H1 (cell line): ENCODE measurements at regions not wholly inside any gene's neighbourhood (a gene's known extent, or its start where the extent isn't known, plus 50 kb on each side); places are given as distances from the start of the nearest gene placed in this dataset.

Experiments
- CTCF ChIA-PET: fragments of 300-600 bp; sonication (Branson Sonifier 250); formaldehyde crosslinking; loops from one replicate; lab custom pipeline; 2021; ENCODE audit not compliant: partially characterized antibody; lab: Charles Lee
- POLR2A ChIA-PET: fragments of 300-600 bp; sonication (Branson Sonifier 250); formaldehyde crosslinking; loops from one replicate; lab custom pipeline; 2021; ENCODE audit warnings: inconsistent platforms; ENCODE audit not compliant: partially characterized antibody; lab: Charles Lee
- DNase-seq, 2 experiments: peaks; one replicate each; pipeline versions ENCODE4 v3.0.0 to v3.0.0-alpha.2; 2010 to 2022; ENCODE audit warnings: low spot score in 2 of 2, low read depth in 1 of 2, mixed read lengths in 1 of 2
- FAIRE-seq: peaks from 2 replicates; lab custom pipeline; 2011; peaks lifted over from hg19 to GRCh38; lab: Jason Lieb, UNC
- H2AFZ ChIP-seq: 2 replicates; pipeline ENCODE4 v1.8.1; 2012; ENCODE audit warnings: low read length, inconsistent platforms
- H2AK5ac ChIP-seq: 2 replicates; pipeline ENCODE4 v1.6.1; 2013; ENCODE audit warnings: low read depth, low read length
- H2BK120ac ChIP-seq: replicated peaks from 2 replicates; pipeline ENCODE3; 2013; ENCODE audit warnings: low read depth, low read length, inconsistent platforms
- H2BK12ac ChIP-seq: 2 replicates; pipeline ENCODE4 v1.6.1; 2013; ENCODE audit warnings: low read depth, low read length
- H2BK15ac ChIP-seq: 2 replicates; pipeline ENCODE4 v1.6.1; 2013; ENCODE audit warnings: low read length
- H2BK20ac ChIP-seq: 2 replicates; pipeline ENCODE4 v1.6.1; 2013; ENCODE audit warnings: low read length
- H2BK5ac ChIP-seq: 2 replicates; pipeline ENCODE4 v1.6.1; 2013; ENCODE audit warnings: low read depth, low read length
- H3K14ac ChIP-seq: 2 replicates; pipeline ENCODE4 v1.6.1; 2013; ENCODE audit warnings: inconsistent platforms; ENCODE audit not compliant: insufficient read length
- H3K18ac ChIP-seq: 2 replicates; pipeline ENCODE4 v1.6.1; 2013; ENCODE audit warnings: low read length; ENCODE audit errors: extremely low read depth
- H3K23ac ChIP-seq: 2 replicates; pipeline ENCODE4 v1.6.1; 2013; ENCODE audit warnings: inconsistent platforms; ENCODE audit not compliant: insufficient read length
- H3K23me2 ChIP-seq: 2 replicates; pipeline ENCODE4 v1.6.1; 2013; ENCODE audit warnings: low read depth, low read length
- H3K27ac ChIP-seq: 2 replicates; pipeline ENCODE4 v1.6.1; 2011; ENCODE audit warnings: low read depth, low read length, inconsistent platforms
- H3K27me3 ChIP-seq, 4 experiments: replicated peaks in 1 of 4; 1 replicate in 1 of 4; 2 replicates in 3 of 4; pipeline versions ENCODE4 v1.6.1 to v1.8.1; 2011 to 2013; ENCODE audit warnings: low read length in 3 of 4, mild to moderate bottlenecking in 3 of 4, inconsistent platforms in 2 of 4, mixed read lengths in 2 of 4, moderate library complexity in 1 of 4; ENCODE audit not compliant: control insufficient read depth in 3 of 4, insufficient read depth in 3 of 4; ENCODE audit errors: extremely low read depth in 1 of 4
- H3K36me3 ChIP-seq, 4 experiments: 2 replicates each; pipeline versions ENCODE4 v1.6.1 to v1.8.1; 2011 to 2013; ENCODE audit warnings: mild to moderate bottlenecking in 4 of 4, low read length in 3 of 4, moderate library complexity in 2 of 4, control low read depth in 1 of 4, inconsistent platforms in 1 of 4; ENCODE audit not compliant: insufficient read depth in 4 of 4, control insufficient read depth in 2 of 4
- H3K4ac ChIP-seq: replicated peaks from 2 replicates; pipeline ENCODE3; 2013; ENCODE audit warnings: low read length, low read depth, mixed read lengths, inconsistent platforms; ENCODE audit not compliant: insufficient read length
- H3K4me1 ChIP-seq, 4 experiments: replicated peaks in 1 of 4; 1 replicate in 1 of 4; 2 replicates in 3 of 4; pipeline versions ENCODE4 v1.6.1 to v1.8.1; 2011 to 2013; ENCODE audit warnings: low read length in 3 of 4, inconsistent platforms in 2 of 4, mixed read lengths in 1 of 4; ENCODE audit not compliant: insufficient read depth in 4 of 4, control insufficient read depth in 3 of 4
- H3K4me2 ChIP-seq, 2 experiments: 2 replicates each; pipeline versions ENCODE4 v1.6.1 to v1.8.1; 2011 to 2013; ENCODE audit warnings: low read depth in 2 of 2, low read length in 2 of 2, control low read depth in 1 of 2, inconsistent platforms in 1 of 2, mild to moderate bottlenecking in 1 of 2; ENCODE audit not compliant: insufficient read depth in 1 of 2
- H3K4me3 ChIP-seq, 4 experiments: fragments of 200-600, 300-600 bp in 1 of 4; sonication (generic), shearing (Covaris generic), sonication (Bioruptor Twin) in 1 of 4; 2 replicates each; pipeline versions ENCODE4 v1.5.1 to v1.8.1; 2011 to 2016; ENCODE audit warnings: low read length in 4 of 4, low read depth in 3 of 4, control low read depth in 2 of 4, inconsistent platforms in 2 of 4, mild to moderate bottlenecking in 2 of 4, mixed read lengths in 1 of 4, moderate library complexity in 1 of 4; ENCODE audit not compliant: insufficient read depth in 2 of 4; ENCODE audit errors: extremely low read depth in 1 of 4
- H3K56ac ChIP-seq: replicated peaks from 2 replicates; pipeline ENCODE3; 2013; ENCODE audit warnings: low read depth, mild to moderate bottlenecking, mixed read lengths, low read length, inconsistent platforms; ENCODE audit not compliant: insufficient read length
- H3K79me1 ChIP-seq: 2 replicates; pipeline ENCODE4 v1.6.1; 2013; ENCODE audit warnings: low read depth, low read length, control low read depth
- H3K79me2 ChIP-seq, 2 experiments: 2 replicates each; pipeline versions ENCODE4 v1.6.1 to v1.8.1; 2012 to 2013; ENCODE audit warnings: low read length in 2 of 2, mild to moderate bottlenecking in 2 of 2, inconsistent platforms in 1 of 2; ENCODE audit not compliant: insufficient read depth in 2 of 2, control insufficient read depth in 1 of 2
- H3K9ac ChIP-seq, 4 experiments: replicated peaks in 1 of 4; 1 replicate in 1 of 4; 2 replicates in 3 of 4; pipeline versions ENCODE4 v1.6.1 to v1.8.1; 2011 to 2013; ENCODE audit warnings: low read depth in 3 of 4, low read length in 3 of 4, control low read depth in 2 of 4, mild to moderate bottlenecking in 2 of 4, moderate library complexity in 2 of 4, inconsistent platforms in 1 of 4; ENCODE audit errors: extremely low read depth in 1 of 4
- H3K9me3 ChIP-seq, 2 experiments: 2 replicates each; pipeline versions ENCODE4 v1.6.1 to v1.8.1; 2012 to 2013; ENCODE audit warnings: mild to moderate bottlenecking in 2 of 2, moderate library complexity in 2 of 2, control low read depth in 1 of 2, inconsistent platforms in 1 of 2, low read depth in 1 of 2, low read length in 1 of 2, mixed read lengths in 1 of 2; ENCODE audit not compliant: insufficient read depth in 2 of 2
- H4K20me1 ChIP-seq, 2 experiments: replicated peaks in 1 of 2; 2 replicates each; pipeline versions ENCODE3 to v1.8.1; 2011 to 2013; ENCODE audit warnings: inconsistent platforms in 2 of 2, low read length in 2 of 2, mild to moderate bottlenecking in 1 of 2; ENCODE audit not compliant: insufficient read depth in 2 of 2, control insufficient read depth in 1 of 2
- H4K5ac ChIP-seq: 2 replicates; pipeline ENCODE4 v1.6.1; 2013; ENCODE audit warnings: low read length, low read depth, mixed read lengths, inconsistent platforms; ENCODE audit not compliant: insufficient read length
- H4K8ac ChIP-seq: 2 replicates; pipeline ENCODE4 v1.8.0; 2013; ENCODE audit warnings: mild to moderate bottlenecking, moderate library complexity, low read length, inconsistent platforms; ENCODE audit not compliant: insufficient read depth; ENCODE audit errors: extremely low read depth
- H4K91ac ChIP-seq: replicated peaks from 2 replicates; pipeline ENCODE3; 2013; ENCODE audit warnings: low read length, mixed read lengths, inconsistent platforms; ENCODE audit not compliant: insufficient read length
- BCL11A ChIP-seq, 2 experiments: IDR thresholded peaks; one replicate each; pipeline ENCODE4 v1.6.1; 2011; ENCODE audit warnings: low read depth in 2 of 2, low read length in 2 of 2, mild to moderate bottlenecking in 2 of 2
- CBX5 ChIP-seq: fragments of 300-800, 300-1000 bp; sonication (generic); IDR thresholded peaks from 2 replicates; pipeline ENCODE4 v1.7.1; 2016; ENCODE audit warnings: antibody characterized with exemption, low read length, low read depth
- EP300 ChIP-seq, 2 experiments: IDR thresholded peaks; 1 replicate in 1 of 2; 2 replicates in 1 of 2; pipeline ENCODE4 v1.6.1; 2011 to 2012; ENCODE audit warnings: low read depth in 2 of 2, low read length in 2 of 2, mild to moderate bottlenecking in 2 of 2, borderline replicate concordance in 1 of 2, inconsistent platforms in 1 of 2, moderate library complexity in 1 of 2
- GTF2F1 ChIP-seq: IDR thresholded peaks from 2 replicates; pipeline ENCODE4 v1.6.1; 2012; ENCODE audit warnings: low read depth, low read length, improper control_type of control experiment, borderline replicate concordance
- KDM5A ChIP-seq: fragments of 200-600 bp; IDR thresholded peaks from 2 replicates; pipeline ENCODE4 v1.7.1; 2012; ENCODE audit warnings: mild to moderate bottlenecking, low read length, inconsistent platforms, mixed read lengths
- POU5F1 ChIP-seq: IDR thresholded peaks from 2 replicates; pipeline ENCODE4 v1.6.1; 2011; ENCODE audit warnings: low read depth, mild to moderate bottlenecking, low read length, moderate library complexity
- RBBP5 ChIP-seq: IDR thresholded peaks from 2 replicates; pipeline ENCODE4 v1.7.1; 2012; ENCODE audit warnings: low read depth, mild to moderate bottlenecking, inconsistent platforms, low read length, moderate library complexity, borderline replicate concordance
- SAP30 ChIP-seq: fragments of 300-600 bp; sonication (generic); IDR thresholded peaks from 2 replicates; pipeline ENCODE4 v1.7.1; 2012; ENCODE audit warnings: low read length, moderate library complexity, mild to moderate bottlenecking, inconsistent platforms; ENCODE audit not compliant: insufficient read depth, insufficient replicate concordance
- SIN3A ChIP-seq, 2 experiments: IDR thresholded peaks in 1 of 2; conservative IDR thresholded peaks in 1 of 2; 2 replicates each; pipeline ENCODE4 v1.6.1; 2011 to 2012; ENCODE audit warnings: low read length in 2 of 2, improper control_type of control experiment in 1 of 2, low read depth in 1 of 2, mild to moderate bottlenecking in 1 of 2
- SP2 ChIP-seq: IDR thresholded peaks from 2 replicates; pipeline ENCODE4 v1.6.1; 2012; ENCODE audit warnings: mild to moderate bottlenecking, low read length, inconsistent platforms
- TAF7 ChIP-seq: optimal IDR thresholded peaks from 2 replicates; pipeline ENCODE3; 2011; ENCODE audit warnings: low read depth, mild to moderate bottlenecking, inconsistent platforms, low read length, moderate library complexity, borderline replicate concordance
- YY1 ChIP-seq: IDR thresholded peaks from 2 replicates; pipeline ENCODE4 v1.6.1; 2011; ENCODE audit warnings: low read depth, mild to moderate bottlenecking, low read length
- ZNF274 ChIP-seq: IDR thresholded peaks from 2 replicates; pipeline ENCODE4 v1.7.0; 2012; ENCODE audit warnings: low read length, borderline replicate concordance; ENCODE audit errors: extremely low read depth
- WGBS, 2 experiments: shearing (Covaris generic) in 1 of 2; methylation state at CpG; one replicate each; pipeline versions ENCODE4 v1.1.6 to v1.1.7; 2013 to 2015; ENCODE audit warnings: low lambda C conversion rate in 2 of 2, mixed read lengths in 2 of 2, inconsistent platforms in 1 of 2, low coverage in 1 of 2, missing lambda C conversion rate in 1 of 2; ENCODE audit not compliant: insufficient replicate concordance in 2 of 2, insufficient coverage in 1 of 2, insufficient read length in 1 of 2; ENCODE audit errors: extremely low coverage in 1 of 2, missing lambda C conversion rate in 1 of 2; 5-methylcytosine and 5-hydroxymethylcytosine counted together
- TF ChIP-seq, protein P1 (sequence below): IDR thresholded peaks from 2 replicates; pipeline ENCODE4 v1.6.1; 2012; ENCODE audit warnings: inconsistent platforms

DNA sequence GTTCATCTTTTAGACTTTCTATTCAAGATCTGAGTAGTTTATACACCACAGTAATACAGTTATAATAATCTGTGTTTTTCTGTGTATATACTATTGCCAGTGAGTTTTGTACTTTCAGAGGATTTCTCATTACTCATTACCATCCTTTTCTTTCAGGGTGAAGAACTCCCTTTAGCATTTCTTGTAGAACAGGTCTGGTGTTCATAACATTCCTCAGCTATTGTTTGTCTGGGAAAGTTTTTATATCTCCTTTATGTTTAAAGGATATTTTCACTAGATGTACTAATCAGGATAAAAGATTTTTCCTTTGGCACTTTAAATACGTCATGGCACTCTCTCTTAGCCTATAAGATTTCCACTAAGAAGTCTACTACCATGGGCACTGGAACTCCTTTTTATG is 705.5 kb downstream of the SLC4A3 start:
- H3K9me3 ChIP-seq = no peaks in the 10 kb centered on the region
- H4K5ac ChIP-seq = no peak overlapping the region
- H4K91ac ChIP-seq = no peak overlapping the region
- POLR2A ChIA-PET = no interaction called here
- H4K8ac ChIP-seq = no peak overlapping the region
- no peak overlapping the region for H3K4me3 ChIP-seq
- FAIRE-seq = no peak
- no peak overlapping the region for H3K56ac ChIP-seq
- no peak overlapping the region for H3K14ac ChIP-seq
- H2BK5ac ChIP-seq = no peak overlapping the region
- H3K79me1 ChIP-seq = no peaks in the 10 kb centered on the region
- no peaks in the 10 kb centered on the region for H4K20me1 ChIP-seq
- H2BK20ac ChIP-seq = no peak overlapping the region
- no peak for DNase-seq
- CTCF ChIA-PET = no interaction called here
- no peaks in the 10 kb centered on the region for H3K23me2 ChIP-seq
- H3K23ac ChIP-seq = no peak overlapping the region
- H3K4me2 ChIP-seq = no peak overlapping the region
- no peaks in the 10 kb centered on the region for H3K79me2 ChIP-seq
- H2BK12ac ChIP-seq = no peak overlapping the region
- H2BK15ac ChIP-seq = no peak overlapping the region
- no peaks in the 10 kb centered on the region for H3K36me3 ChIP-seq
- no peak overlapping the region for H3K9ac ChIP-seq
- no peak overlapping the region for H3K18ac ChIP-seq
- no peak overlapping the region for H3K27ac ChIP-seq
- H3K4ac ChIP-seq = no peak overlapping the region
- no peak overlapping the region for H2BK120ac ChIP-seq
- H3K4me1 ChIP-seq = no peaks in the 10 kb centered on the region
- WGBS, 2 experiments = 80% methylated on average over 1 of the region's 1 CpG; no CpG with 5 or more reads in 1 of the 2 experiments
- no peak overlapping the region for H2AFZ ChIP-seq
- H3K27me3 ChIP-seq = no peaks in the 10 kb centered on the region
- H2AK5ac ChIP-seq = no peak overlapping the region
- TF ChIP-seq POU5F1 (no peak), RBBP5 (no peak), GTF2F1 (no peak), BCL11A (IDR thresholded peaks at IDR 0.05; ENCODE audit: low read depth in 2 of 2, low read length in 2 of 2) (no peak), SIN3A (conservative IDR thresholded peaks at IDR 0.05 in 1 of 2, IDR thresholded peaks at IDR 0.05 in 1 of 2; ENCODE audit: low read depth in 1 of 2, low read length in 2 of 2) (no peak), TAF7 (no peak), SP2 (no peak), YY1 (no peak), SAP30 (no peak), KDM5A (no peak), CBX5 (no peak), EP300 (IDR thresholded peaks at IDR 0.05; ENCODE audit: borderline replicate concordance in 1 of 2, low read depth in 2 of 2, low read length in 2 of 2) (no peak), ZNF274 (no peak)
- TF ChIP-seq, protein P1, sequence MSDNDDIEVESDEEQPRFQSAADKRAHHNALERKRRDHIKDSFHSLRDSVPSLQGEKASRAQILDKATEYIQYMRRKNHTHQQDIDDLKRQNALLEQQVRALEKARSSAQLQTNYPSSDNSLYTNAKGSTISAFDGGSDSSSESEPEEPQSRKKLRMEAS = no peak
